Psoas muscle (tissue), 7 donors: ENCODE measurements at regions not wholly inside any gene's neighbourhood (a gene's known extent, or its start where the extent isn't known, plus 50 kb on each side); places are given as distances from the start of the nearest gene placed in this dataset.

Experiments
- ATAC-seq, 4 donors: fragments of 200-7000 bp; cut with Tn5 transposase; one replicate each; pipeline ENCODE4 v1.9.1; 2020; ENCODE audit warnings: moderate library complexity in 3 of 4, mild to moderate bottlenecking in 2 of 4
- DNase-seq, 2 donors: peaks; one replicate each; pipeline ENCODE4 v3.0.0-alpha.2; 2020
- H3K27ac ChIP-seq: fragments of 200-600 bp; one replicate; pipeline ENCODE4 v1.8.0; 2022
- H3K27me3 ChIP-seq, 3 donors: fragments of 200-600 bp in 1 of 3; one replicate each; pipeline versions ENCODE4 v1.6.1 to v1.8.0; 2013 to 2022; ENCODE audit warnings: low read length in 2 of 3, mild to moderate bottlenecking in 2 of 3, moderate library complexity in 1 of 3; ENCODE audit not compliant: insufficient read depth in 3 of 3
- H3K36me3 ChIP-seq, 2 donors: fragments of 200-600 bp in 1 of 2; one replicate each; pipeline versions ENCODE4 v1.6.1 to v1.8.0; 2013 to 2022; ENCODE audit warnings: low read depth in 1 of 2, mild to moderate bottlenecking in 1 of 2, moderate library complexity in 1 of 2; ENCODE audit not compliant: insufficient read depth in 1 of 2
- H3K4me1 ChIP-seq: fragments of 200-600 bp; one replicate; pipeline ENCODE4 v1.8.0; 2022
- H3K4me3 ChIP-seq: fragments of 200-600 bp; one replicate; pipeline ENCODE4 v1.8.0; 2022; ENCODE audit warnings: mild to moderate bottlenecking
- H3K9me3 ChIP-seq: fragments of 200-600 bp; one replicate; pipeline ENCODE4 v1.8.0; 2022
- CTCF ChIP-seq: fragments of 200-600 bp; IDR thresholded peaks from one replicate; pipeline ENCODE4 v1.8.0; 2022; ENCODE audit warnings: antibody characterized with exemption
- WGBS, 3 donors: extraction: QIAGEN DNeasy Blood & Tissue Kit; methylation state at CpG; one replicate each; pipeline versions ENCODE4 v1.1.6 to v1.1.7; 2013; 5-methylcytosine and 5-hydroxymethylcytosine counted together
- intact Hi-C, 2 donors: fragments of 100-400 bp; cut with DNase I; formaldehyde crosslinking; loops; one replicate each; pipeline versions ENCODE4 v1.11.0 to v1.14.2; 2022
- donor health status: healthy with polysubstance abuse.
- donor health status: DM: no; HTN: no; CAD: no; lungs with moderate emphysema.
- donor health status: Bipolar disorder and iron deficiency.
- donor health status: healthy.
- donor health status: DM: yes; HTN: yes; CAD: no.
- donor health status: DM: no; HTN: no; CAD: no.
- donor health status: DM: yes; HTN: yes; CAD: no.

GRCh38 chr12:46071769-46072624 lies 81.6 kb upstream of the SCAF11 start:
- Histone ChIP-seq H3K27ac (no peak overlapping the region), H3K9me3 (no peaks in the 10 kb centered on the region), H3K27me3 (no peaks in the 10 kb centered on the region), H3K4me1 (no peaks in the 10 kb centered on the region), H3K36me3 (no peaks in the 10 kb centered on the region), H3K4me3 (no peak overlapping the region)
- ATAC-seq: peak in 3 of 4 donors; percentile 58 to 66 (median 62)
- TF ChIP-seq CTCF: peak; percentile 55
- DNase-seq: peak; percentile 31 to 59
- 32 to 39% (median 36%) methylated on average over 8 of the region's 8 CpGs for WGBS, 3 donors
- intact Hi-C loops: no loop called here

- Histone ChIP-seq H3K9me3 (no peaks in the 10 kb centered on the region), H3K4me1 (no peaks in the 10 kb centered on the region), H3K36me3 (no peaks in the 10 kb centered on the region), H3K27me3 (no peaks in the 10 kb centered on the region), H3K27ac (no peak overlapping the region), H3K4me3 (no peak overlapping the region)
- ATAC-seq (no peak), DNase-seq (no peak)
- intact Hi-C loops: no loop called here
- 55 to 69% (median 66%) methylated on average over 5 of the region's 5 CpGs for WGBS, 3 donors
- TF ChIP-seq CTCF: no peak
Measured at GRCh38 chr12:46071335-46071734, 81.0 kb upstream of the SCAF11 start.

GRCh38 chr12:46067094-46067493 lies 76.7 kb upstream of the SCAF11 start:
- no peak overlapping the region for H3K4me3 ChIP-seq
- TF ChIP-seq CTCF: no peak
- no peaks in the 10 kb centered on the region for H3K9me3 ChIP-seq
- no peaks in the 10 kb centered on the region for H3K4me1 ChIP-seq
- no peak for ATAC-seq
- 81 to 88% (median 81%) methylated on average over 9 of the region's 9 CpGs for WGBS, 3 donors
- no peaks in the 10 kb centered on the region for H3K36me3 ChIP-seq
- DNase-seq: no peak
- intact Hi-C loops: no loop called here
- no peaks in the 10 kb centered on the region for H3K27me3 ChIP-seq
- no peak overlapping the region for H3K27ac ChIP-seq

- ATAC-seq (no peak), DNase-seq (no peak)
- Histone ChIP-seq H3K27ac (no peak overlapping the region), H3K36me3 (no peaks in the 10 kb centered on the region), H3K4me1 (no peaks in the 10 kb centered on the region), H3K4me3 (no peak overlapping the region), H3K27me3 (no peaks in the 10 kb centered on the region), H3K9me3 (no peaks in the 10 kb centered on the region)
- no peak for TF ChIP-seq CTCF
- 79 to 86% (median 82%) methylated on average over 3 of the region's 3 CpGs for WGBS, 3 donors
- intact Hi-C loops: no loop called here
Measured at GRCh38 chr12:46065412-46066166, 75.2 kb upstream of the SCAF11 start.
